GM12891 (cell line): ENCODE measurements at regions not wholly inside any gene's neighbourhood (a gene's known extent, or its start where the extent isn't known, plus 50 kb on each side); places are given as distances from the start of the nearest gene placed in this dataset.

Experiments
- POLR2A ChIP-seq: IDR thresholded peaks from 2 replicates; pipeline ENCODE4 v1.6.1; 2011; ENCODE audit warnings: low read depth, low read length, control low read depth
- POLR2AphosphoS5 ChIP-seq: IDR thresholded peaks from 2 replicates; pipeline ENCODE4 v1.6.1; 2011; ENCODE audit warnings: low read depth, low read length, control low read depth

DNA sequence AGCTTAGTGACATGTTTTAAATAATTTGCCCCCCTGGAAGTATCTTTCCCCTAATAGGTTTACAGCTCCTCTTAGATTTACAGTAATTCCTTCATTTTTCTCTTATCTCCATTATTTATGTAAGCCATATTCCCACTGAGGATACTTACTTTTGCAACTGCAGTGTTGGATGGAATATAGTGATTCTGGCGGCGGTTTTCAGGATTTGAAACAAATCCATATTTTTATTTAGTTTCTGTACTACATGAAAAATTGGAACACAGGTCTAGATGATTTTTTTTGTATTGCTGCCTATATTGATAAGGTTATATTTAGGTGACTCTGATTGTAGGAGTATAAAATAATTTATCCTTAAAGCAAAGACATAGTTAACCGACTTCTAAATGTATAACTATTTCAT, 391.6 kb upstream of the SUCLG2 start:
- TF ChIP-seq POLR2A, result no peak
- TF ChIP-seq POLR2AphosphoS5, result no peak
